GM12878 (cell line): ENCODE measurements at regions not wholly inside any gene's neighbourhood (a gene's known extent, or its start where the extent isn't known, plus 50 kb on each side); places are given as distances from the start of the nearest gene placed in this dataset.

Experiments
- CEBPZ ChIP-seq: fragments of 150-350 bp; IDR thresholded peaks from 2 replicates; pipeline ENCODE4 v1.6.1; 2016; ENCODE audit warnings: low read depth, low read length
- CUX1 ChIP-seq: IDR thresholded peaks from 2 replicates; pipeline ENCODE4 v1.6.1; 2012; ENCODE audit warnings: improper control_type of control experiment, low read depth, low read length; ENCODE audit not compliant: insufficient replicate concordance
- HCFC1 ChIP-seq: fragments of 150-350 bp; IDR thresholded peaks from 2 replicates; pipeline ENCODE4 v1.6.1; 2014; ENCODE audit warnings: low read length
- HSF1 ChIP-seq: fragments of 150-350 bp; IDR thresholded peaks from 2 replicates; pipeline ENCODE4 v1.6.1; 2014; ENCODE audit warnings: mild to moderate bottlenecking, low read depth, low read length
- KAT2A ChIP-seq: conservative IDR thresholded peaks from 2 replicates; pipeline ENCODE4 v1.6.1; 2011; ENCODE audit warnings: low read depth, low read length; ENCODE audit not compliant: control insufficient read depth
- WRNIP1 ChIP-seq: IDR thresholded peaks from 2 replicates; pipeline ENCODE4 v1.6.1; 2011; ENCODE audit warnings: low read depth, low read length, improper control_type of control experiment, borderline replicate concordance
- ZBED1 ChIP-seq: IDR thresholded peaks from 2 replicates; pipeline ENCODE4 v1.6.1; 2016; ENCODE audit warnings: borderline replicate concordance

GRCh38 chr3:107216711-107217110 is 160.5 kb upstream of the CCDC54 start (continued):
- TF ChIP-seq CUX1 (no peak), CEBPZ (no peak), WRNIP1 (no peak), HCFC1 (no peak), HSF1 (no peak), ZBED1 (no peak), KAT2A (no peak)
- TF ChIP-seq, all 136 proteins: peak for 0
